ENCODE measurements at regions not wholly inside any gene's neighbourhood (a gene's known extent, or its start where the extent isn't known, plus 50 kb on each side); places are given as distances from the start of the nearest gene placed in this dataset.

DNA sequence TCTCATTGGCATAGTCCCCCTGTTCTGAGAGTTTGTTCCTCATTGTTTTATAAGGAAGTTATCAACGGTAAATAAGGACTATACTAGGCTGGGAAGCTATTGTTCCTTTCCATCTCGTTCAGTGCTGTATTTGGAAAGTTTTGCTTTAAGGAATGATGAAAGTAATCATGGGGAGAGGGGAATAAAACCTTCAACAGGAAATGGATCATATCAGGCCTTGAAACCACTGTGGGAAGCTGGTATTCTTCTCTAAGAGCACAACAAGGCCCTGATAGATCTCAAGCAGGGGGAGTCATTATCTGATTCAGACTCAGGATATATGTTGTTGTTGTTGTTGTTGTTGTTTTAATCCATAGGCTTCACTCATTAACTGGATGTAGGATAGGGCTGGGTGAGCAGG, 474.5 kb downstream of the ENC1 start:
- no peak for DNase-seq (ENCODE audit: insufficient read length, low spot score)
- no peak for FAIRE-seq
- TF ChIP-seq TAF1 (IDR thresholded peaks at IDR 0.05; ENCODE audit: low read depth, low read length) (no peak), SPI1 (IDR thresholded peaks at IDR 0.05; ENCODE audit: low read depth, low read length) (no peak), PAX5 (IDR thresholded peaks at IDR 0.05; ENCODE audit: insufficient read depth, low read length, severe bottlenecking) (no peak), POU2F2 (IDR thresholded peaks at IDR 0.05; ENCODE audit: low read depth, low read length) (no peak), POLR2A (IDR thresholded peaks at IDR 0.05; ENCODE audit: low read depth, low read length) (no peak), POLR2AphosphoS5 (IDR thresholded peaks at IDR 0.05; ENCODE audit: low read depth, low read length) (no peak)

DNA sequence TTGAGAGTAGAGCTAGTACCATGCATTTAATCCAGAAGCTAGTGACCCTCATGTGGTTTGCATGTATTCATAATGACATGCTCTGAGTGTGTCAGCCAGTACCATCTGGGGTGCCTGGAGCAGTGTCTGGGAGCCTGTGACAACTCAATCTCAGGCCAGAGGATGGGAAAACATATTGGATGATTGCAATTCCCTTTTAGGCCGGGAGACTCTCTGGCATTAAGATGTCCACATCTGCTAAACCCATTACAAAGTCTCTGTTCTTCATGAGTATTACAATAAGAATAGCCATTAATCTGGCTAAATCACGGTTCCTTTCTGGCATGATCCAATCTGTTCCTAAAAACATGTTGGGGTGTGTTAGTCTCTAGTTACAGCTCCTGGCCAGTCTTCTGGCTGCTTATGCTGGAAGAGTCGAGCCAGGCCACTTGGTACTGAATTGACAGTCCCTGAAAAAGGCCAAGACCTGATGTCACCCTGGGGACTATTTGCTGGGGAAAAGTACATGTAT, 475.7 kb downstream of the ENC1 start:
- DNase-seq (ENCODE audit: insufficient read length, low spot score) (no peak), FAIRE-seq (no peak)
- TF ChIP-seq POU2F2 (IDR thresholded peaks at IDR 0.05; ENCODE audit: low read depth, low read length) = no peak
- no peak for TF ChIP-seq PAX5 (IDR thresholded peaks at IDR 0.05; ENCODE audit: insufficient read depth, low read length, severe bottlenecking)
- TF ChIP-seq SPI1 (IDR thresholded peaks at IDR 0.05; ENCODE audit: low read depth, low read length) = no peak
- TF ChIP-seq TAF1 (IDR thresholded peaks at IDR 0.05; ENCODE audit: low read depth, low read length) = no peak
- TF ChIP-seq POLR2AphosphoS5 (IDR thresholded peaks at IDR 0.05; ENCODE audit: low read depth, low read length) = no peak
- no peak for TF ChIP-seq POLR2A (IDR thresholded peaks at IDR 0.05; ENCODE audit: low read depth, low read length)

DNA sequence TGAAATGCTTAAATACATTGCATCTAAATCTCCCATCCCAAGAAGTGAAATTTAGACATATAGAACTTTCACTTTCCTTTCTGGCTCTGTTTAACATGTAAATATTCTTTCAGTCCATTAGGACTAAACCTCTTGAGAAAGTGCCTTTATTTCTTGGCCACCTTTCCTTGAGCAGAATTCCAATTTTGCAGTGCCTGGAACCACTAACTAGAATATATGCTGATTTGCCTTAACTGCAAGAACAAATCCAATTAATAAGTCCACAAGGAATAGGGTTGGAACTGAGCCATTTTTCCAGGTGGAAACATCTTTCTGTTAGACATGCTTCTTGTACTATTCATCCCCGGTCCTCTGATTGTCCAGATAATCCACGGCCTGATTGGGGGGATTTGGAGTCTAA, 478.0 kb downstream of the ENC1 start:
- no peak for DNase-seq (ENCODE audit: insufficient read length, low spot score)
- no peak for FAIRE-seq
- TF ChIP-seq PAX5 (IDR thresholded peaks at IDR 0.05; ENCODE audit: insufficient read depth, low read length, severe bottlenecking) = no peak
- TF ChIP-seq SPI1 (IDR thresholded peaks at IDR 0.05; ENCODE audit: low read depth, low read length) = no peak
- no peak for TF ChIP-seq POLR2AphosphoS5 (IDR thresholded peaks at IDR 0.05; ENCODE audit: low read depth, low read length)
- TF ChIP-seq POU2F2 (IDR thresholded peaks at IDR 0.05; ENCODE audit: low read depth, low read length) = no peak
- no peak for TF ChIP-seq TAF1 (IDR thresholded peaks at IDR 0.05; ENCODE audit: low read depth, low read length)
- TF ChIP-seq POLR2A (IDR thresholded peaks at IDR 0.05; ENCODE audit: low read depth, low read length) = no peak

DNA sequence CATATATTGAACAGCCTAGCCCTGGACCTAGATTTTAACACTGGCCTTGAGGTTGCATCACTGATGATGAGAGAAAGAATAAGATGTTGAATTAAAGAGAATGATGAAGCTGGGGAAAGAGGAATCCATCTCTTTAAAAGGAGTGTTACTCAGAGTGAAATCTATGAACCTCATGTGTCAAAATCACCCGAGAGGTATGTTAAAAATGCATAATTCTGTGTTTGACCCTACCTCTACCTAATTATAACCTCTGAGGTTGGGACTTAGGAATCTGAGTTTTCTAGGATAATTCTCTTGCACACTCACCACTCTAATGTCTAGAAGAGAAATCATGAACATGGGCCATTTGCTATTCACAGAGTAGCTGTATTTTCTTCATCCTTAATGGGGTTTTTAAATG, 479.4 kb downstream of the ENC1 start:
- DNase-seq (ENCODE audit: insufficient read length, low spot score) (no peak), FAIRE-seq (no peak)
- no peak for TF ChIP-seq POLR2A (IDR thresholded peaks at IDR 0.05; ENCODE audit: low read depth, low read length)
- no peak for TF ChIP-seq PAX5 (IDR thresholded peaks at IDR 0.05; ENCODE audit: insufficient read depth, low read length, severe bottlenecking)
- TF ChIP-seq POLR2AphosphoS5 (IDR thresholded peaks at IDR 0.05; ENCODE audit: low read depth, low read length) = no peak
- TF ChIP-seq POU2F2 (IDR thresholded peaks at IDR 0.05; ENCODE audit: low read depth, low read length) = no peak
- no peak for TF ChIP-seq SPI1 (IDR thresholded peaks at IDR 0.05; ENCODE audit: low read depth, low read length)
- TF ChIP-seq TAF1 (IDR thresholded peaks at IDR 0.05; ENCODE audit: low read depth, low read length) = no peak

DNA sequence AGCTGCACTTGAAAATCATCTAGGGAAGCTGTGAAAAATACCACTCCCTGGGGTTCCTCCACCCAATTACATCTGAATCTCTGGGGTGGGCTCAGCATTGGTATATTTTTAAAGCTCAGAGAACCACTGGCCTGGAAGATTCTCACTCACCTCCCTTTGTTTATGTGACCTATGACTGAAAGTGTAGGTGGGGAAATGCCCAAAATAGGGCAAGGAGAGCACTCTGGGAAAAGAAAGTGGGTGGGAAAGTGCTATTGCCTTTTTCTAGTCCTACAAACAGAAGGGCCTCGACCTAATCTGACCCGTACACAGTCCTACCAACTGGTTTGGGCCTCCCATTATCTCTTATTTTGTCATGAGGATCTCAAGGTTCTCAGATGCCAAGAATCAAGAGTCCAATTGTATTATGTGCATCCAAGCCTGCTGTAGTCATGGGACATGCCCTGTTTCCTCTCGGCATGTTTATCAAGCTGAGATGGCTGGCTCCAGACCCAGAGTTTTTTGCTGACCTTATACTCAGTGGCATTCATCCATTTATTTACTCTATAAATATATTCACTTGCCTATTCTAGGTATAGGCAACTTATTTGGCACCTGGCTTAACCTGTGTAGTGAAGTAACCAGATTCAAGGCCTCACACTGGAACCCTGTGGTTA, 483.7 kb downstream of the ENC1 start:
- DNase-seq (ENCODE audit: insufficient read length, low spot score) (no peak), FAIRE-seq (no peak)
- TF ChIP-seq POLR2A (IDR thresholded peaks at IDR 0.05; ENCODE audit: low read depth, low read length) = no peak
- no peak for TF ChIP-seq PAX5 (IDR thresholded peaks at IDR 0.05; ENCODE audit: insufficient read depth, low read length, severe bottlenecking)
- no peak for TF ChIP-seq TAF1 (IDR thresholded peaks at IDR 0.05; ENCODE audit: low read depth, low read length)
- no peak for TF ChIP-seq POLR2AphosphoS5 (IDR thresholded peaks at IDR 0.05; ENCODE audit: low read depth, low read length)
- TF ChIP-seq POU2F2 (IDR thresholded peaks at IDR 0.05; ENCODE audit: low read depth, low read length) = no peak

DNA sequence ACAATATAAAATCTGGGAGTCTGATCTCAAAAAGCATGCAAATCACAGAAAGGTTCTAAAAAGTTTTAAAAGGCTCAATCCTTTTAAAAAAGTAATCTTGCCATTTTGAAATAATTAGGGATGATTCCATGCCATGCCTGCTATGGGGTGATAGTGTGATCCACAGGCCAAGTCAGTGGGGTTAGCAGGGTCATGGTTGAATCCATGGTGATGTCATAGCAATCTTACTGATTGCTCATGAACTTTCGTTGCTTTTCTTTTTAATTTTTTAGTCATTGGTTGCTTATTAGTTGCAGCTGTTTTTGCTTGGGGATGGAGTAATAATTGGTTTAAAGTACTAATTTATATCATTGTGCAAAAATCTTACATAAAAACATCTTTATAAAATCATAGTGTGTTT, 485.0 kb downstream of the ENC1 start:
- FAIRE-seq (no peak), DNase-seq (ENCODE audit: insufficient read length, low spot score) (no peak)
- TF ChIP-seq PAX5 (IDR thresholded peaks at IDR 0.05; ENCODE audit: insufficient read depth, low read length, severe bottlenecking) (no peak), POU2F2 (IDR thresholded peaks at IDR 0.05; ENCODE audit: low read depth, low read length) (no peak), POLR2AphosphoS5 (IDR thresholded peaks at IDR 0.05; ENCODE audit: low read depth, low read length) (no peak), POLR2A (IDR thresholded peaks at IDR 0.05; ENCODE audit: low read depth, low read length) (no peak), SPI1 (IDR thresholded peaks at IDR 0.05; ENCODE audit: low read depth, low read length) (no peak), TAF1 (IDR thresholded peaks at IDR 0.05; ENCODE audit: low read depth, low read length) (no peak)

DNA sequence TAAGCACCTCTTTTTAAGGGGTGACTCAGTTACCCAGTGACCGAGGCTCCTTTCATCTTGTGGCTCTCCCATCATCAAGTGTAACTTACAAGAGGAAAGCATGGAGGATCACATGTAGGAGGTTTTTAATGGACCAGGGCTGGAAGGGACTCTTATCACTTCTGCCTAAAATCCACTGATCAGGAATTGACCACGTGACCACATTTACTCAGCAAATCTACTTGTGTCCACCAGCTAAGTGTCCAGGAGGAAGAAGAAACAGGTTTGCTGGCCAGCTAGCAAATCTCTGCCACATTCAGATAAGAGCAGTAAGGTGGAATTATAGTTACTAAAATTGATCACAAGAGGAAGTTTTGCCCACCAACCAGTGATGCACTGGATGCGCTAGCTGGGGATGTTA, 486.0 kb downstream of the ENC1 start:
- DNase-seq (ENCODE audit: insufficient read length, low spot score) (no peak), FAIRE-seq (no peak)
- TF ChIP-seq PAX5 (IDR thresholded peaks at IDR 0.05; ENCODE audit: insufficient read depth, low read length, severe bottlenecking) (no peak), POLR2A (IDR thresholded peaks at IDR 0.05; ENCODE audit: low read depth, low read length) (no peak), SPI1 (IDR thresholded peaks at IDR 0.05; ENCODE audit: low read depth, low read length) (no peak), POU2F2 (IDR thresholded peaks at IDR 0.05; ENCODE audit: low read depth, low read length) (no peak), TAF1 (IDR thresholded peaks at IDR 0.05; ENCODE audit: low read depth, low read length) (no peak), POLR2AphosphoS5 (IDR thresholded peaks at IDR 0.05; ENCODE audit: low read depth, low read length) (no peak)

DNA sequence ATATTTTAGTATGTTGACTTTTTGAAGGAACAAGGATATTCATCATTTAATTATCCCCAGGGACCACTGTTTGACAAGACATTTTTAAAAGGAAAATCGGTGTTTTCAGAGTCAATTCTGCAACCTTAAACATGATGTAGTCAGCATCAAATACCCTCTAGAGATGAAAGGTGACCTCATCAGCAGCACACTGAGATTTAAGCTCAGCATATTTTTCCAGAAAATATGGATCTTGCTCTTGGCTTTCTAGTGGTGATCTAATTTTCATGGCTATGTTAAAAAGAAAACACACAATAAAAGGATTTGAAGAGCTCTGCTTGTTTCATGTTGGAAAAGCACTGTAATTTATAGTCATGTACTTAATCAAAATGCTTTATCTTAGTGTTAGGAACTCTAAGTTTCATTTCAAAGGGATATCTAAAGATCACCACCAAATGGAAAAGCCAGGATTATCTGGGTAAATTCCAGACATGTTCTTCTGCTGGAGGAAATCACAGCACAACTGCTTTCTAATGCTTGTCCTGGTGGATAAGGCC, 487.2 kb downstream of the ENC1 start:
- DNase-seq (ENCODE audit: insufficient read length, low spot score) = no peak
- no peak for FAIRE-seq
- TF ChIP-seq PAX5 (IDR thresholded peaks at IDR 0.05; ENCODE audit: insufficient read depth, low read length, severe bottlenecking) (no peak), SPI1 (IDR thresholded peaks at IDR 0.05; ENCODE audit: low read depth, low read length) (no peak), POLR2A (IDR thresholded peaks at IDR 0.05; ENCODE audit: low read depth, low read length) (no peak), TAF1 (IDR thresholded peaks at IDR 0.05; ENCODE audit: low read depth, low read length) (no peak), POLR2AphosphoS5 (IDR thresholded peaks at IDR 0.05; ENCODE audit: low read depth, low read length) (no peak), POU2F2 (IDR thresholded peaks at IDR 0.05; ENCODE audit: low read depth, low read length) (no peak)

DNA sequence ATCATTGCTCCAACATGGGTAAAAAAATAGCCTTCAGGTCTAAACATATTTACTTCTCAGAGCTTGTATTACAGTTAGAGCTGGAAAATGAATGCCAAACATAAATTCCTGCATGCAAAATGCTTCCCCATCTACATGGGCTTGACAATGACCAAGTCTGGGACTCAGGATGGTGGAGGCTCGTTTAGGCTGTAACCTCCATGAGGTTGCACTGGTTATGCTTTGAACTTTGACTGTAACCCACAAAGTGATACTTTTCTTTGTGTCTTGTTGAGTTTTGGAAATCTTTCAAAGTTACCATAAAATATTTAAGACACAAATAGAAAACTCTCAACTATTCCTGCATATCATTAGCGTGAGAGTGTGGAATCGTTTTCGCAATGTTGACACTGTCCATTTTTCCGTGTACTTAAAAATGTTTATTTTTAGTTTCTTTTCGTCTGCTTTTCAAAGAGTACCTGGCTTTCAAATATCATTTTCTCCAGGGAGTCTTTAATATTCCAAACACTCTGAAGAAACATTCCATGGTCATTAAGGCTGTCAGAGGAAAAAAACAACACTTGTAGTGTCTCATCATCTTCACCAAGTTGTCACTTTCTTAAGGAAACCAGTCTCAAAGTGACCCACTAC, 487.8 kb downstream of the ENC1 start:
- DNase-seq (ENCODE audit: insufficient read length, low spot score) (no peak), FAIRE-seq (no peak)
- no peak for TF ChIP-seq POU2F2 (IDR thresholded peaks at IDR 0.05; ENCODE audit: low read depth, low read length)
- no peak for TF ChIP-seq POLR2AphosphoS5 (IDR thresholded peaks at IDR 0.05; ENCODE audit: low read depth, low read length)
- TF ChIP-seq PAX5 (IDR thresholded peaks at IDR 0.05; ENCODE audit: insufficient read depth, low read length, severe bottlenecking) = no peak
- no peak for TF ChIP-seq TAF1 (IDR thresholded peaks at IDR 0.05; ENCODE audit: low read depth, low read length)
- no peak for TF ChIP-seq POLR2A (IDR thresholded peaks at IDR 0.05; ENCODE audit: low read depth, low read length)
- TF ChIP-seq SPI1 (IDR thresholded peaks at IDR 0.05; ENCODE audit: low read depth, low read length) = no peak

Data from GM12891 (cell line).